Raji (cell line): ENCODE measurements at regions not wholly inside any gene's neighbourhood (a gene's known extent, or its start where the extent isn't known, plus 50 kb on each side); places are given as distances from the start of the nearest gene placed in this dataset.

Experiments
- POLR2A ChIP-seq: IDR thresholded peaks from 2 replicates; pipeline ENCODE4 v1.6.1; 2011; ENCODE audit warnings: low read depth, low read length, control low read depth; ENCODE audit not compliant: insufficient read depth

- TF ChIP-seq POLR2A: no peak
Observed at GRCh38 chr14:49966304-49966809, 73.5 kb downstream of the ARF6 start.

- no peak for TF ChIP-seq POLR2A
Observed at GRCh38 chr14:49966971-49967630, 74.2 kb downstream of the ARF6 start.

- no peak for TF ChIP-seq POLR2A
Observed at GRCh38 chr14:49969961-49970360, 77.1 kb downstream of the ARF6 start.

- TF ChIP-seq POLR2A: no peak
Observed at GRCh38 chr14:49970474-49971147, 77.7 kb downstream of the ARF6 start.

- peak; percentile 60 for TF ChIP-seq POLR2A
Observed at GRCh38 chr14:49971156-49972130, 78.6 kb downstream of the ARF6 start.

- TF ChIP-seq POLR2A: no peak
Observed at GRCh38 chr14:49972131-49972671, 79.3 kb downstream of the ARF6 start.

GRCh38 chr14:49972823-49973222 is 79.9 kb downstream of the ARF6 start:
- no peak for TF ChIP-seq POLR2A

GRCh38 chr14:49975276-49975675 is 82.4 kb downstream of the ARF6 start:
- TF ChIP-seq POLR2A: no peak

- no peak for TF ChIP-seq POLR2A
Observed at GRCh38 chr14:49975799-49976198, 82.9 kb downstream of the ARF6 start.

GRCh38 chr14:49977126-49977841 is 84.4 kb downstream of the ARF6 start:
- peak; percentile 62 for TF ChIP-seq POLR2A

- TF ChIP-seq POLR2A: no peak
Observed at GRCh38 chr14:49980027-49980426, 87.1 kb downstream of the ARF6 start.

GRCh38 chr14:49982082-49982481 is 89.2 kb downstream of the ARF6 start:
- TF ChIP-seq POLR2A: no peak

GRCh38 chr14:49982501-49982951 is 89.6 kb downstream of the ARF6 start:
- no peak for TF ChIP-seq POLR2A

GRCh38 chr14:49984424-49984823 is 91.5 kb downstream of the ARF6 start:
- no peak for TF ChIP-seq POLR2A

- no peak for TF ChIP-seq POLR2A
Observed at GRCh38 chr14:49986343-49987014, 93.6 kb downstream of the ARF6 start.
